ENCODE measurements at regions not wholly inside any gene's neighbourhood (a gene's known extent, or its start where the extent isn't known, plus 50 kb on each side); places are given as distances from the start of the nearest gene placed in this dataset.
"Not testable (repeated sequence)": the region's sequence is repeated elsewhere in the genome, so short reads cannot be mapped to it uniquely, and the experiment has no call there.

- DNase-seq: no peak
These were observed 1534.0 kb upstream of the SPRY2 start for GRCh38 chr13:81874681-81875661.

- no peak for DNase-seq
These were observed 1533.3 kb upstream of the SPRY2 start for GRCh38 chr13:81874253-81874652.

- no peak for DNase-seq
These were observed 1531.7 kb upstream of the SPRY2 start for GRCh38 chr13:81872581-81872980.

- DNase-seq: not testable (repeated sequence)
These were observed 1530.9 kb upstream of the SPRY2 start for GRCh38 chr13:81871751-81872325.

- no peak for DNase-seq
These were observed 1507.4 kb upstream of the SPRY2 start for GRCh38 chr13:81848291-81848690.

- DNase-seq: no peak
These were observed 1505.8 kb upstream of the SPRY2 start for GRCh38 chr13:81846771-81847170.

- DNase-seq: no peak
These were observed 1480.3 kb upstream of the SPRY2 start for GRCh38 chr13:81821259-81821658.

- DNase-seq: no peak
These were observed 1459.5 kb upstream of the SPRY2 start for GRCh38 chr13:81800433-81800832.

- DNase-seq: no peak
These were observed 1454.8 kb upstream of the SPRY2 start for GRCh38 chr13:81795710-81796109.

- DNase-seq: no peak
These were observed 1450.7 kb upstream of the SPRY2 start for GRCh38 chr13:81791641-81792040.

GRCh38 chr13:81781471-81781870 lies 1440.5 kb upstream of the SPRY2 start:
- peak in 1 of 2 experiments; percentile 0 for DNase-seq

GRCh38 chr13:81779876-81780275 lies 1439.0 kb upstream of the SPRY2 start:
- peak in 1 of 2 experiments; percentile 12 for DNase-seq

- DNase-seq: no peak
These were observed 1437.4 kb upstream of the SPRY2 start for GRCh38 chr13:81778350-81778749.

- DNase-seq: no peak
These were observed 1432.3 kb upstream of the SPRY2 start for GRCh38 chr13:81773263-81773662.

GRCh38 chr13:81771951-81772350 lies 1431.0 kb upstream of the SPRY2 start:
- DNase-seq: no peak

- DNase-seq: no peak
These were observed 1430.1 kb upstream of the SPRY2 start for GRCh38 chr13:81770868-81771505.

- no peak for DNase-seq
These were observed 1421.5 kb upstream of the SPRY2 start for GRCh38 chr13:81762449-81762848.

- no peak for DNase-seq
These were observed 1419.4 kb upstream of the SPRY2 start for GRCh38 chr13:81760316-81760715.

GRCh38 chr13:81757348-81757970 lies 1416.5 kb upstream of the SPRY2 start:
- no peak for DNase-seq

- no peak for DNase-seq
These were observed 1404.5 kb upstream of the SPRY2 start for GRCh38 chr13:81745391-81745790.

- DNase-seq: no peak
These were observed 1397.4 kb upstream of the SPRY2 start for GRCh38 chr13:81738364-81738763.

- DNase-seq: no peak
These were observed 1385.3 kb upstream of the SPRY2 start for GRCh38 chr13:81726037-81726726.

GRCh38 chr13:81722456-81722855 lies 1381.5 kb upstream of the SPRY2 start:
- no peak for DNase-seq
